GM18498 (cell line): ENCODE measurements at regions not wholly inside any gene's neighbourhood (a gene's known extent, or its start where the extent isn't known, plus 50 kb on each side); places are given as distances from the start of the nearest gene placed in this dataset.
"Not testable (repeated sequence)": the region's sequence is repeated elsewhere in the genome, so short reads cannot be mapped to it uniquely, and the experiment has no call there.

ENCODE experiments used
- ATAC-seq: cut with Tn5 transposase; IDR thresholded peaks from one replicate; pipeline ENCODE4 v1.9.1; 2021; ENCODE audit warnings: mild to moderate bottlenecking, moderate library complexity; ENCODE audit not compliant: unreplicated experiment

GRCh38 chr10:7070950-7071349 lies 339.9 kb downstream of the SFMBT2 start:
- no peak for ATAC-seq

- ATAC-seq = no peak
These were observed 341.1 kb downstream of the SFMBT2 start for GRCh38 chr10:7069706-7070105.

GRCh38 chr10:7056216-7056615 lies 354.6 kb downstream of the SFMBT2 start:
- no peak for ATAC-seq

- ATAC-seq = no peak
These were observed 355.9 kb downstream of the SFMBT2 start for GRCh38 chr10:7054915-7055314.

- no peak for ATAC-seq
These were observed 357.6 kb downstream of the SFMBT2 start for GRCh38 chr10:7053195-7053594.

GRCh38 chr10:7050024-7050423 lies 360.8 kb downstream of the SFMBT2 start:
- not testable (repeated sequence) for ATAC-seq

GRCh38 chr10:7048061-7048460 lies 362.8 kb downstream of the SFMBT2 start:
- no peak for ATAC-seq

GRCh38 chr10:7046615-7047014 lies 364.2 kb downstream of the SFMBT2 start:
- ATAC-seq = peak; percentile 84

GRCh38 chr10:7045891-7046599 lies 364.8 kb downstream of the SFMBT2 start:
- ATAC-seq = peak; percentile 82

- ATAC-seq = no peak
These were observed 367.7 kb downstream of the SFMBT2 start for GRCh38 chr10:7043055-7043653.

GRCh38 chr10:7042419-7043054 lies 368.3 kb downstream of the SFMBT2 start:
- ATAC-seq = no peak

GRCh38 chr10:7042000-7042399 lies 368.8 kb downstream of the SFMBT2 start:
- no peak for ATAC-seq

- no peak for ATAC-seq
These were observed 370.2 kb downstream of the SFMBT2 start for GRCh38 chr10:7040681-7041080.

- ATAC-seq = no peak
These were observed 371.0 kb downstream of the SFMBT2 start for GRCh38 chr10:7039859-7040258.

- no peak for ATAC-seq
These were observed 372.4 kb downstream of the SFMBT2 start for GRCh38 chr10:7038416-7038815.

GRCh38 chr10:7037434-7037833 lies 373.4 kb downstream of the SFMBT2 start:
- ATAC-seq = not testable (repeated sequence)

- ATAC-seq = no peak
These were observed 373.9 kb downstream of the SFMBT2 start for GRCh38 chr10:7036951-7037350.

GRCh38 chr10:7035126-7035761 lies 375.6 kb downstream of the SFMBT2 start:
- ATAC-seq = no peak

- no peak for ATAC-seq
These were observed 377.8 kb downstream of the SFMBT2 start for GRCh38 chr10:7033031-7033430.

GRCh38 chr10:7030134-7030855 lies 380.5 kb downstream of the SFMBT2 start:
- ATAC-seq = no peak

GRCh38 chr10:7029672-7030071 lies 381.2 kb downstream of the SFMBT2 start:
- ATAC-seq = no peak
